ENCODE measurements at regions not wholly inside any gene's neighbourhood (a gene's known extent, or its start where the extent isn't known, plus 50 kb on each side); places are given as distances from the start of the nearest gene placed in this dataset.

- no peak for TF ChIP-seq CTCF (IDR thresholded peaks at IDR 0.05 in 2 of 3, conservative IDR thresholded peaks at IDR 0.05 in 1 of 3; ENCODE audit: borderline replicate concordance in 1 of 3, insufficient read depth in 1 of 3, low read depth in 2 of 3, low read length in 2 of 3)
- no peak for TF ChIP-seq SIN3A (IDR thresholded peaks at IDR 0.05; ENCODE audit: low read depth)
- no peak for TF ChIP-seq CBX3 (IDR thresholded peaks at IDR 0.05; ENCODE audit: low read depth)
- no peak for TF ChIP-seq MAX (IDR thresholded peaks at IDR 0.05)
- TF ChIP-seq YY1 (IDR thresholded peaks at IDR 0.05; ENCODE audit: extremely low read depth, insufficient replicate concordance, low read depth, low read length), result no peak
- TF ChIP-seq ZFX (IDR thresholded peaks at IDR 0.05), result no peak
- TF ChIP-seq POLR2A (IDR thresholded peaks at IDR 0.05; ENCODE audit: borderline replicate concordance, extremely low read depth, insufficient read depth, insufficient read length), result no peak
- TF ChIP-seq REST (IDR thresholded peaks at IDR 0.05; ENCODE audit: low read depth), result no peak
- TF ChIP-seq TCF7L2 (IDR thresholded peaks at IDR 0.05; ENCODE audit: borderline replicate concordance, extremely low read depth, insufficient read depth, insufficient read length), result no peak
- no peak for TF ChIP-seq EZH2 (IDR thresholded peaks at IDR 0.05)
- TF ChIP-seq SP1 (IDR thresholded peaks at IDR 0.05; ENCODE audit: low read depth), result peak; percentile 38; the same call in 1 of the 2 replicates
Observed at GRCh38 chr7:46930366-46930765, 651.5 kb downstream of the TNS3 start.
